SK-N-SH (cell line): ENCODE measurements at regions not wholly inside any gene's neighbourhood (a gene's known extent, or its start where the extent isn't known, plus 50 kb on each side); places are given as distances from the start of the nearest gene placed in this dataset.
A peak's percentile ranks its signal among the peaks of the same experiment; 100 is the strongest.

Experiments used
- CTCF ChIA-PET: fragments of 300-600, 350-600 bp; formaldehyde crosslinking; extraction: SDS; loops from one replicate; lab custom pipeline; 2021; lab: Yijun Ruan, JAX
- POLR2A ChIA-PET: fragments of 350-600 bp; sonication (Branson Sonifier 250); formaldehyde crosslinking; extraction: SDS; loops from one replicate; lab custom pipeline; 2020; ENCODE audit warnings: antibody characterized with exemption, inconsistent platforms; lab: Yijun Ruan, JAX
- DNase-seq: peaks from one replicate; pipeline ENCODE4 v3.0.0; 2012
- H2AFZ ChIP-seq: fragments of 200-600 bp; sonication (generic); 2 replicates; pipeline ENCODE4 v1.8.1; 2016; ENCODE audit warnings: antibody characterized with exemption, mild to moderate bottlenecking, low read depth
- H3F3A ChIP-seq: fragments of 200-600 bp; sonication (generic); replicated peaks from 2 replicates; pipeline ENCODE3; 2016; ENCODE audit warnings: antibody characterized with exemption, mild to moderate bottlenecking; ENCODE audit not compliant: insufficient read depth
- H3K27ac ChIP-seq, 2 experiments: fragments of 200-500 bp in 1 of 2; fragments of 200-600 bp in 1 of 2; sonication (Bioruptor generic) in 1 of 2; sonication (generic), shearing (Covaris generic) in 1 of 2; 2 replicates each; pipeline versions ENCODE4 v1.5.1 to v1.6.1; 2014 to 2016; ENCODE audit warnings: low read depth in 2 of 2, inconsistent platforms in 1 of 2, low read length in 1 of 2, mild to moderate bottlenecking in 1 of 2, mixed read lengths in 1 of 2
- H3K27me3 ChIP-seq: fragments of 200-600 bp; sonication (generic), shearing (Covaris generic); 2 replicates; pipeline ENCODE4 v1.6.1; 2016; ENCODE audit warnings: mixed run types; ENCODE audit not compliant: insufficient read depth
- H3K36me3 ChIP-seq, 2 experiments: fragments of 200-500 bp in 1 of 2; fragments of 200-600 bp in 1 of 2; sonication (Bioruptor generic) in 1 of 2; sonication (generic) in 1 of 2; replicated peaks in 1 of 2; 2 replicates each; pipeline versions ENCODE3 to v1.5.1; 2014 to 2016; ENCODE audit warnings: low read length in 1 of 2, mild to moderate bottlenecking in 1 of 2; ENCODE audit not compliant: insufficient read depth in 2 of 2, control insufficient read depth in 1 of 2
- H3K4me1 ChIP-seq, 2 experiments: fragments of 200-500 bp in 1 of 2; fragments of 200-600 bp in 1 of 2; sonication (Bioruptor generic) in 1 of 2; sonication (generic), shearing (Covaris generic) in 1 of 2; 2 replicates each; pipeline versions ENCODE4 v1.5.1 to v1.6.1; 2014 to 2016; ENCODE audit warnings: low read depth in 1 of 2, low read length in 1 of 2, mixed run types in 1 of 2; ENCODE audit not compliant: insufficient read depth in 2 of 2, control insufficient read depth in 1 of 2
- H3K4me2 ChIP-seq: fragments of 200-600 bp; sonication (generic), shearing (Covaris generic); 2 replicates; pipeline ENCODE4 v1.6.1; 2017; ENCODE audit warnings: mixed run types
- H3K4me3 ChIP-seq, 2 experiments: fragments of 200-500 bp in 1 of 2; fragments of 200-600 bp in 1 of 2; sonication (Bioruptor generic) in 1 of 2; sonication (generic), shearing (Covaris generic) in 1 of 2; 2 replicates each; pipeline versions ENCODE4 v1.5.1 to v1.8.1; 2014 to 2016; ENCODE audit warnings: low read depth in 2 of 2, inconsistent platforms in 1 of 2, low read length in 1 of 2, mild to moderate bottlenecking in 1 of 2, mixed read lengths in 1 of 2, moderate library complexity in 1 of 2
- H3K79me2 ChIP-seq: fragments of 200-600 bp; sonication (generic); 2 replicates; pipeline ENCODE4 v1.8.1; 2017; ENCODE audit warnings: mild to moderate bottlenecking; ENCODE audit not compliant: insufficient read depth
- H3K9ac ChIP-seq: fragments of 200-600 bp; sonication (generic); 2 replicates; pipeline ENCODE4 v1.6.1; 2017; ENCODE audit warnings: mixed run types
- H3K9me2 ChIP-seq: fragments of 200-600 bp; sonication (generic); 2 replicates; pipeline ENCODE4 v1.6.1; 2017; ENCODE audit warnings: mixed run types
- H3K9me3 ChIP-seq: fragments of 200-600 bp; sonication (generic); 2 replicates; pipeline ENCODE4 v1.6.1; 2017; ENCODE audit warnings: mixed run types, mild to moderate bottlenecking, moderate library complexity
- H4K20me1 ChIP-seq: fragments of 200-600 bp; sonication (generic); 2 replicates; pipeline ENCODE4 v1.6.1; 2017; ENCODE audit warnings: mild to moderate bottlenecking, mixed run types; ENCODE audit not compliant: insufficient read depth
- NFIC ChIP-seq: IDR thresholded peaks from 2 replicates; pipeline ENCODE4 v1.4.0; 2012; ENCODE audit warnings: borderline replicate concordance
- RAD21 ChIP-seq: IDR thresholded peaks from 2 replicates; pipeline ENCODE4 v1.6.1; 2012; ENCODE audit warnings: mild to moderate bottlenecking, low read length
- RCOR1 ChIP-seq: fragments of 150-350 bp; IDR thresholded peaks from 2 replicates; pipeline ENCODE4 v1.6.1; 2017; ENCODE audit warnings: antibody characterized with exemption, low read length
- SMC3 ChIP-seq: IDR thresholded peaks from 2 replicates; pipeline ENCODE4 v1.6.1; 2012; ENCODE audit warnings: low read depth, low read length, improper control_type of control experiment
- TCF12 ChIP-seq: IDR thresholded peaks from 2 replicates; pipeline ENCODE4 v1.4.0; 2012
- YY1 ChIP-seq: IDR thresholded peaks from 2 replicates; pipeline ENCODE4 v1.4.0; 2012; ENCODE audit warnings: low read depth, mild to moderate bottlenecking
- WGBS: methylation state at CpG from one replicate; pipeline ENCODE4 v1.1.6; 2017; ENCODE audit warnings: low lambda C conversion rate; 5-methylcytosine and 5-hydroxymethylcytosine counted together
- TF ChIP-seq, protein P1 (sequence below): IDR thresholded peaks from 2 replicates; pipeline ENCODE4 v1.4.0; 2012; ENCODE audit warnings: low read depth, borderline replicate concordance
- TF ChIP-seq, protein P2 (sequence below): IDR thresholded peaks from 2 replicates; pipeline ENCODE4 v1.4.0; 2012; ENCODE audit warnings: low read depth, borderline replicate concordance
- TF ChIP-seq, protein P3 (sequence below): fragments of 150-350 bp; IDR thresholded peaks from 2 replicates; pipeline ENCODE4 v1.6.1; 2016; ENCODE audit warnings: mild to moderate bottlenecking, low read depth, low read length
- TF ChIP-seq, protein P4 (sequence below): fragments of 200-600 bp; sonication (generic); IDR thresholded peaks from 2 replicates; pipeline ENCODE4 v1.6.1; 2017; ENCODE audit warnings: antibody characterized with exemption, mild to moderate bottlenecking, moderate library complexity

DNA sequence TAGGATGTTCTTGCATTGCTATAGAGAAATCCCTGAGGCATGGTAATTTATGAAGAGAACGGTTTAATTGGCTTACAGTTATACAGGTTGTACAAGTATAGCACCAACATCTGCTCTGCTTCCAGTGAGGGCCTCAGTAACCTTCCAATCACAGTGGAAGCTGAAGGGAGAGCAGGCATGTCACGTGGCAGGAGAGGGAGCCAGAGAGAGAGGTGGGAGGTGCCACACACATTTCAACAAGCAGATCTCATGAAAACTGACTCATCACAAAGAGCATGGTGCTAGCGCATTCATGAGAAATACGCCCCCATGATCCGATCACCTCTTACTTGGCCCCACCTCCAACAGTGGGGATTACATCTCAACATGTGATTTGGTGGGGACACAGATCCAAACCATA is 871.2 kb downstream of the TFAP2A start:
- no peaks in the 10 kb centered on the region for H3K4me1 ChIP-seq
- CTCF ChIA-PET: no interaction called here
- no peak for DNase-seq
- no peak overlapping the region for H3K4me3 ChIP-seq
- no peak overlapping the region for H3K27ac ChIP-seq
- no peaks in the 10 kb centered on the region for H3K9me3 ChIP-seq
- H3F3A ChIP-seq: peaks cover 9% of the 10 kb centered on the region
- no peaks in the 10 kb centered on the region for H3K9me2 ChIP-seq
- no peaks in the 10 kb centered on the region for H3K27me3 ChIP-seq
- TF ChIP-seq TCF12: no peak
- TF ChIP-seq, protein P1, sequence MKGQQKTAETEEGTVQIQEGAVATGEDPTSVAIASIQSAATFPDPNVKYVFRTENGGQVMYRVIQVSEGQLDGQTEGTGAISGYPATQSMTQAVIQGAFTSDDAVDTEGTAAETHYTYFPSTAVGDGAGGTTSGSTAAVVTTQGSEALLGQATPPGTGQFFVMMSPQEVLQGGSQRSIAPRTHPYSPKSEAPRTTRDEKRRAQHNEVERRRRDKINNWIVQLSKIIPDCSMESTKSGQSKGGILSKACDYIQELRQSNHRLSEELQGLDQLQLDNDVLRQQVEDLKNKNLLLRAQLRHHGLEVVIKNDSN: 0 out of 2 replicates have a peak, but pooled peaks have one; percentile 15
- H2AFZ ChIP-seq: no peak overlapping the region
- H3K9ac ChIP-seq: no peak overlapping the region
- no peaks in the 10 kb centered on the region for H3K36me3 ChIP-seq
- H3K79me2 ChIP-seq: no peaks in the 10 kb centered on the region
- WGBS: 24% methylated on average over 5 of the region's 5 CpGs
- no peak overlapping the region for H3K4me2 ChIP-seq
- POLR2A ChIA-PET: no interaction called here
- H4K20me1 ChIP-seq: no peaks in the 10 kb centered on the region

DNA sequence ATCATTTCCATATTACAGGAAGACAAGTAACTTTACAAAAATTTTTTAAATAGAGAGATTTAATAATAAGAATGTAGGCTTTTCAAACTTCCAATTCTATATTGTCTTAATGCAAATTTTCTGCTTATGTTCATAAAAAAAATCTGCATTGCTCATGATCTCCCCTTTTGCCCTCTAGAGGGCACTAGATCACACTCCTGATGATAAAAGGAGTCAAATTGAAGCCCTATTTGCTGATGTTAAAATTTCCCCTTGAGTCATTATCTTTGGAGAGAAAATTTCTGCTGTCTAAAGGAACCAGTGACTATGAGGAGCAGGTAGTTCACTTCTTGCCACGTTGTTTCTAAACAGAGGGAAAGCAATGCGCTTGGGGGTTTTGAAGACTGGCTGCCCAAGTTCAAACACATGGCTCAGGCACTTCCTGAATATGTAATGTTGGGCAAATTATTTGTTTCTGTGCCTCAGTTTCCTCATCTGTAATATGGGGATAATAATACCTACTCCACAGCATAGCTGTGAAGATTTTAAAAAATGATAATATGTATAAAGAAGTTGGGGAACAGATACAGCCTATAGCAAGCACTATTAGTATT is 874.2 kb downstream of the TFAP2A start:
- WGBS: 44% methylated on average over 2 of the region's 2 CpGs
- H3K36me3 ChIP-seq: no peaks in the 10 kb centered on the region
- H3K4me2 ChIP-seq: no peak overlapping the region
- H3K9me3 ChIP-seq: no peaks in the 10 kb centered on the region
- no peak overlapping the region; a peak in 1 of 4 replicates for H3K4me3 ChIP-seq
- peak overlapping the region in 1 of 2 experiments; percentile 4; a peak in 1 of 4 replicates for H3K27ac ChIP-seq
- no peak for TF ChIP-seq NFIC
- no peak for TF ChIP-seq YY1
- TF ChIP-seq, protein P2, sequence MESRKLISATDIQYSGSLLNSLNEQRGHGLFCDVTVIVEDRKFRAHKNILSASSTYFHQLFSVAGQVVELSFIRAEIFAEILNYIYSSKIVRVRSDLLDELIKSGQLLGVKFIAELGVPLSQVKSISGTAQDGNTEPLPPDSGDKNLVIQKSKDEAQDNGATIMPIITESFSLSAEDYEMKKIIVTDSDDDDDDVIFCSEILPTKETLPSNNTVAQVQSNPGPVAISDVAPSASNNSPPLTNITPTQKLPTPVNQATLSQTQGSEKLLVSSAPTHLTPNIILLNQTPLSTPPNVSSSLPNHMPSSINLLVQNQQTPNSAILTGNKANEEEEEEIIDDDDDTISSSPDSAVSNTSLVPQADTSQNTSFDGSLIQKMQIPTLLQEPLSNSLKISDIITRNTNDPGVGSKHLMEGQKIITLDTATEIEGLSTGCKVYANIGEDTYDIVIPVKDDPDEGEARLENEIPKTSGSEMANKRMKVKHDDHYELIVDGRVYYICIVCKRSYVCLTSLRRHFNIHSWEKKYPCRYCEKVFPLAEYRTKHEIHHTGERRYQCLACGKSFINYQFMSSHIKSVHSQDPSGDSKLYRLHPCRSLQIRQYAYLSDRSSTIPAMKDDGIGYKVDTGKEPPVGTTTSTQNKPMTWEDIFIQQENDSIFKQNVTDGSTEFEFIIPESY: no peak
- peak; percentile 58 for TF ChIP-seq RAD21
- TF ChIP-seq, protein P3, sequence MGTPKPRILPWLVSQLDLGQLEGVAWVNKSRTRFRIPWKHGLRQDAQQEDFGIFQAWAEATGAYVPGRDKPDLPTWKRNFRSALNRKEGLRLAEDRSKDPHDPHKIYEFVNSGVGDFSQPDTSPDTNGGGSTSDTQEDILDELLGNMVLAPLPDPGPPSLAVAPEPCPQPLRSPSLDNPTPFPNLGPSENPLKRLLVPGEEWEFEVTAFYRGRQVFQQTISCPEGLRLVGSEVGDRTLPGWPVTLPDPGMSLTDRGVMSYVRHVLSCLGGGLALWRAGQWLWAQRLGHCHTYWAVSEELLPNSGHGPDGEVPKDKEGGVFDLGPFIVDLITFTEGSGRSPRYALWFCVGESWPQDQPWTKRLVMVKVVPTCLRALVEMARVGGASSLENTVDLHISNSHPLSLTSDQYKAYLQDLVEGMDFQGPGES: no peak
- TF ChIP-seq, protein P4, sequence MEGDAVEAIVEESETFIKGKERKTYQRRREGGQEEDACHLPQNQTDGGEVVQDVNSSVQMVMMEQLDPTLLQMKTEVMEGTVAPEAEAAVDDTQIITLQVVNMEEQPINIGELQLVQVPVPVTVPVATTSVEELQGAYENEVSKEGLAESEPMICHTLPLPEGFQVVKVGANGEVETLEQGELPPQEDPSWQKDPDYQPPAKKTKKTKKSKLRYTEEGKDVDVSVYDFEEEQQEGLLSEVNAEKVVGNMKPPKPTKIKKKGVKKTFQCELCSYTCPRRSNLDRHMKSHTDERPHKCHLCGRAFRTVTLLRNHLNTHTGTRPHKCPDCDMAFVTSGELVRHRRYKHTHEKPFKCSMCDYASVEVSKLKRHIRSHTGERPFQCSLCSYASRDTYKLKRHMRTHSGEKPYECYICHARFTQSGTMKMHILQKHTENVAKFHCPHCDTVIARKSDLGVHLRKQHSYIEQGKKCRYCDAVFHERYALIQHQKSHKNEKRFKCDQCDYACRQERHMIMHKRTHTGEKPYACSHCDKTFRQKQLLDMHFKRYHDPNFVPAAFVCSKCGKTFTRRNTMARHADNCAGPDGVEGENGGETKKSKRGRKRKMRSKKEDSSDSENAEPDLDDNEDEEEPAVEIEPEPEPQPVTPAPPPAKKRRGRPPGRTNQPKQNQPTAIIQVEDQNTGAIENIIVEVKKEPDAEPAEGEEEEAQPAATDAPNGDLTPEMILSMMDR: peak; percentile 94
- TF ChIP-seq RCOR1: no peak
- peak; percentile 37 for TF ChIP-seq SMC3
- TF ChIP-seq, all 33 proteins: peak for 3
- DNase-seq: peak; percentile 20
- Histone ChIP-seq H3K27me3 (no peaks in the 10 kb centered on the region), H2AFZ (no peak overlapping the region), H3K9me2 (no peaks in the 10 kb centered on the region), H4K20me1 (no peaks in the 10 kb centered on the region), H3K79me2 (no peaks in the 10 kb centered on the region), H3K9ac (no peak overlapping the region), H3F3A (peaks cover 18% of the 10 kb centered on the region), H3K4me1 (peaks cover 0 to 4% of the 10 kb centered on the region in 2 experiments; a peak in 1 of 4 replicates)
- POLR2A ChIA-PET: no interaction called here
- CTCF ChIA-PET: interaction anchor here (0.9 to 2.0 kb wide), 4 partner anchors 8 to 20 kb away, joined by 4 to 7 read pairs (median 6); no protein-coding TSS in a partner anchor
